HG03175 (cell line): ENCODE measurements at regions not wholly inside any gene's neighbourhood (a gene's known extent, or its start where the extent isn't known, plus 50 kb on each side); places are given as distances from the start of the nearest gene placed in this dataset.
"Not testable (repeated sequence)": the region's sequence is repeated elsewhere in the genome, so short reads cannot be mapped to it uniquely, and the experiment has no call there.

Source experiments
- ATAC-seq: cut with Tn5 transposase; IDR thresholded peaks from one replicate; pipeline ENCODE4 v1.9.1; 2021; ENCODE audit warnings: mild to moderate bottlenecking, moderate library complexity; ENCODE audit not compliant: unreplicated experiment

DNA sequence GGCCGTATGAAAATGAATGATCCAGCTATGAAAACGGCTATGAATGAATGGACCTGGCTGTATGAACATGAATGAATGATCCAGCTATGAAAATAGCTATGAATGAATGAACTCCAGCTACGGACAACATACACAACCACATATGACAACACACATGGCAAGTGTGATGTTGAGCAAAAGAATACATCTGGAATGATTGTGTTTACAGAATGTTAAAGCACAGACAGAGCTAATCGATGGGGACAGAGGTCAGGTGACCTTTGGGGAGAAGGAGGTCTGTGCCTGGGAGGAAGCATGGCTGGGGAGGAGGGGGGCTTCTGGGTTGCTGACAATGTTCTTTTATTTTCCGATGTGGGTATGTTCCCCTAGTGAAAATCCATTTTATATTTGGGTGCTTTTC lies 174.0 kb upstream of the WSCD1 start:
- no peak for ATAC-seq

GRCh38 chr17:5897275-5897911 lies 172.8 kb upstream of the WSCD1 start:
- ATAC-seq, result no peak

- ATAC-seq, result not testable (repeated sequence)
Observed at GRCh38 chr17:5897981-5898380, 172.2 kb upstream of the WSCD1 start.

DNA sequence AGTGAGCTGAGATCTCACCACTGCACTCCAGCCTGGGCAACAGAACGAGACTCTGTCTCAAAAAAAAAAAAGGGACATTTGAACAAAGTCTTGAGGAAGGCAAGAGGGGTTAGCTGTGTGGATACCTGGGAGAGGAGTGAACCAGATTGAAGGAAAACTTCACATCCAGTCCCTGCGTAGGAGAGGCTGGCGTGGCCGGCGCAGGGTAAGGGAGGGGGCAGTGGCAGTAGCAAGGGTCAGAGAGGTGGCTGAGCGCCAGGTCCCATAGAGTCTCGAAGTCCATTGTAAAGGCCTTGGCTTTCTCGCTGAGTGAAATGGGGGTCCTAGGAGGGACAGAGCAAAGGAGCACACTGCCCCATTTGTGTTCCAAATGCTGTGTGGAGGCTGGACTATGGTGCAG lies 171.8 kb upstream of the WSCD1 start:
- no peak for ATAC-seq

DNA sequence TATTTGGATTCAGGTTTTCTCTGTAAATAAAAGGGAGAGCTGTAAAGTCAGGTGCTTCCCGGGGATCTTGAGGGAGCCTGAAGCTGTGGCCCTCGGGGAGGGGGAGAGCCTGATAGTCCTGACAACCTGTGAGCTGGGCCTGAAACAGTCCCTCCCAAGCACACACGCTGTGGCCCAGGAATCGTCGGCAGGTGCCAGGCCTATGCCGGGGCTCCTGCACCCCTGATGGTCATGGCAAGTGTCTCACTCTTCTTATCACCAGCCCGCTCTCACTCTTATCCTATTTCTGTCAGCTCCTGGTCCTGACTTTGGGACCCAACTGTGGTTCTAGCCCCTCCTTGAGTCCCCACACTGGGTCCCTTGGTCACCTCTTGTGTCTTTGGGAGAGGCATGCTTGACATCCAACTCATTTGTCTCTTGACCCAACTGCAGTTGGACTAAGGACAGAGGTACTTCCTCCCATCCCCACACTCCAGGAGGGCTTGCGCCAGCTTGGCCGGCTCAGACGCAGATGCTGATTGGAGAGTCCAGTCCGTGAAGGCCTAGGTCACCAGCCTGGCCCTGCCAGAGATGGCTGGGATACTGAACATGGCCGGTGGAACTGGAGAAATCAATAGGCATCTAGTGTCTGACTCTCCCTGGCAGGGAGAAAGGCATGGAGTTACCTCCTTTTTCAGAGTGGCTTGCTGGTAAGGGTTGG lies 170.5 kb upstream of the WSCD1 start:
- ATAC-seq, result no peak

GRCh38 chr17:5901731-5902130 lies 168.4 kb upstream of the WSCD1 start:
- ATAC-seq, result no peak

GRCh38 chr17:5902181-5903140 lies 167.7 kb upstream of the WSCD1 start:
- no peak for ATAC-seq

- no peak for ATAC-seq
Observed at GRCh38 chr17:5911919-5912318, 158.3 kb upstream of the WSCD1 start.

DNA sequence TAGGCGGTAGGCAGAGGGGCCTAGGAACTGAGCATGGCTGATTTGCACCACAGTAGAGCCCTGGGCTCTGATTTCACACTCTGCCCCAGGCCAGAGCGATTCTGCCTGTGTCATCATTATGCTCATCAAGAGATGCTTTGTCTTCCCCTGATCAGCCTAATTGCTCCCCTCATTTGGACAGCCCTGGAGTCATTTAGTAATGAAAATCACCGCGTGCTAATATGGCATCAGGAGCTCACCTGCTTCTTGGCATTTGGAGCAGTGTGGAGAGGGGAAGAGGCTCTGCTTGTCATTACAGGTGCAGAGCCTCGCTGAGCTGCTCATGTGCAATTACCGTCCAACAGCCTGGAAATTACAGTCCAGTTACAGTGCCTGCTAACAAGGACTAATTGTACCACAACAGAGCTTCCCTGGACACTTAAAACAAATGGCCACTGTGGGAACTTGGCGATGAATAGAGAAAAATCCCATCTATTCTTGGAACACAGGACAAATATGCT lies 157.1 kb upstream of the WSCD1 start:
- ATAC-seq, result no peak

DNA sequence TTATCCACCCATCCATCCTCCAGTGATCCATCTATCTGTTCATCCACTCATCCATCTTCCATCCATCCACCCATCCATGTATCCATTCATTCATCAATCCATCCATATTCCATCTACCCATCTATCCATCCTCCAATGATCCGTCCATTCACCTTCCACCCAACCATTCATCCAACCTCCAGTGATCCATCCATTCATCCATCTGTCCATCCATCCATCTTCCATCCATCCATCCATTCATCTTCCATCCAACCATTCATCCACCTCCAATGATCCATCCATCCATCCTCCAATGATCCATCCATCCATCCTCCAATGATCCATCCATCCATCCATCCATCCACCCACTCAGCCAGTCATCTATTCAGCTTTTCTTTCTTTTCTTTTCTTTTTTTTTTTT lies 156.5 kb upstream of the WSCD1 start:
- no peak for ATAC-seq

DNA sequence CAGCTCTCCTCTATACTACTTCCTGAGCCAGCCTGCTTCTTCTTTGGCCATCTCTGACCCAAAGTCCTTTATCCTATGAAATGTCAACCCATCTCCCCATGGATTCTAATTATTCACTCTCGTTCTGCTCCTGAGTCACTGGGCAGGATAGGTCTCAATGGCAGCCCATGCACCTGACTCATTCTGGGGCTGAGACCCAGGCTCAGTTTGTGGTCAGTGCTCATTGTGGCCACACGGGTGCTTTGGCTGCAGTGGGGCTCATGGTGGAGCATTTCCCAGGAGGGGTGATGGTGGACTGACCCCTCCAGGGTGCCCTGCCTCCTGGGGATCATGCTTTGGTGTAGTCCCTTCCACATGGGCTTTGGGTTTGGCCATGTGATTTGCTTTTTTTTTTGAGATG lies 154.8 kb upstream of the WSCD1 start:
- no peak for ATAC-seq

DNA sequence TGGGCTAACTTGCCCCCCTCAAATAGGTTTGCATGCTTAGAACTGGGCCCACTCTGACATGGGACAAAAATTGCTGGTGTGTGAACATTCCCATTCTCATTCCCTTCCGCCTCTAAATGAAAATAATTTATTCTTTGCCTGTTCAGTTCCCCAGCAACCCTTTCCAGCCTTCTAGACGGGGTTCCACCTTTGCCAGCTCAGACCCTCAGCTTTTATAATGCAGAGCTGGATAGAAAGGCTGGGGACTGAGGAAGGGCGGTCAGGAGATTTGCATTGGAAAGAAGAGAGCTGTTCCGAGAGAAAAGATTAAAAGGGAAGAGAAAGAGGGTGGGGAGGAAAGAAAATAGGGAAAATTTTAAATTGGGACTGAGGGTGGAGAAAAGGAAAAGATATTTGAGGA lies 151.1 kb upstream of the WSCD1 start:
- ATAC-seq, result no peak

DNA sequence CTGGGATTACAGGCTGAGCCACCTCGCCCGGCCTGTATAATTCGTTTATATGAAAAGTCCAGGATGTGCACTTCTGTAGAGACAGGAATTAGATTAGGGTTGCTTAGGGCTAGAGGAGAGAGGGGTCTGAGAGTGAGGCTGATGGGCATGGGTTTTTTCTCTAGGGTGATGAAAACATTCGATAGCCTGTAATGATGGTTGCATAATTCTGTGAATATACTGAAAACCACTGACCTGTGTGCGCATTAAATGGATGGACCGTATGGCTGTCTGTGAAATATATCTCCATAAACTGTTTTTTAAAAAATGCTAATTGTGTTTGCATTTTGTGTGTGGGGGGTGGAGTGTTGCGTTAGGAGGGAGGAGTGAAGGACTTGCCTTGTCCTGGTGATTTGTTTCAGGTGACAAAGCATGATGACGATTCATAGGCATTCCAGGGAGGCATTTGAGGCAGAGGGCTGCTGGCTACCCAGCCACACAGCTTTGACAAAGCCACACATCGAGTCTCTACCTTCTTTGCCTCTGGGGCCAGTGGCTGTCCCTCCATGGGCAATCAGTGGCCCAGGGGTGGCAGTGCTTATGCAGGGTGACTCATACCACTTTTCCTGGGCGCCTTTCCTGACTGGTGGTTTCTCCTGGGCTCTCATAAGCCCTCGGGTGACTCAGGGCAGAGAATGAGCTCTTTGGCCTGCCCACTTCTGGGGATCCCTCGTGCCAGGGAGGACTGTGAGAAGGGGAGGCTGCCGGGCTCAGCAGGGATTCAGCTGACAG lies 148.5 kb upstream of the WSCD1 start:
- ATAC-seq, result no peak

- no peak for ATAC-seq
Observed at GRCh38 chr17:5922476-5922875, 147.7 kb upstream of the WSCD1 start.

DNA sequence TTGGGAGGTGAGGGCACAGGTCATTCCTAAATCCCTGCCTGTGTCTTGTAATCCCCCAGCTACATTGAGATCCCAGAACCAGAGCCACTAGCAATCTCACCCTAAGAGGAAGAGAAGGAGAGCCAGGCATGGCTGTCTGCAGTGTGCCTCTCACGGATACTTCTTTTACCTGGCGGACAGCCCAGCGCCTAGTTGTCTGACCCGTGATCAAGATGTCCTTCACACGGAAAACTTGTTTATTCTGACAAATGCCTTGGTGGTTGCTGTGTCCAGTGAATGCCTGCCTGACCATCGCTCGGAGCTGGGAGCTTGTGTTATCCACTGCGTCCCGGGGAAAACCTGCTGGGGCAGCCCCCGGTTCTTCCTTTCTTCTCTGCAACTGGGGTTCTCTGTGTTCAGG lies 140.5 kb upstream of the WSCD1 start:
- no peak for ATAC-seq

DNA sequence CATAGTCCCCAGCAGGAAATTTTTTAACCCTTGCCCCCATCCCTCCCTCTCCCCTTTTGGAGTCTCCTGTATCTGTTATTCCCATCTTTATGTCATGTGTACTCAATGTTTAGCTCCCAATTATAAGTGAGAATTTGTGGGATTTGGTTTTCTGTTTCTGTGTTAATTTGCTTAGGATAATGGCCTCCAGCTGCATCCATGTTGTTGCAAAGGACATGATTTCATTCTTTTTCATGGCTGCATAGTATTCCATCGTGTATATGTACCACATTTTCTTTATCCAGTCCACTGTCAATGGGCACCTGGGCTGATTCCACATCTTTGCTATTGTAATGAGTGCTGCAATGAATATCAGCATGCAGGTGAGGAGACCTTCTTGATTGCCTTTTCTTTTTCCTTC lies 139.6 kb upstream of the WSCD1 start:
- ATAC-seq, result not testable (repeated sequence)

DNA sequence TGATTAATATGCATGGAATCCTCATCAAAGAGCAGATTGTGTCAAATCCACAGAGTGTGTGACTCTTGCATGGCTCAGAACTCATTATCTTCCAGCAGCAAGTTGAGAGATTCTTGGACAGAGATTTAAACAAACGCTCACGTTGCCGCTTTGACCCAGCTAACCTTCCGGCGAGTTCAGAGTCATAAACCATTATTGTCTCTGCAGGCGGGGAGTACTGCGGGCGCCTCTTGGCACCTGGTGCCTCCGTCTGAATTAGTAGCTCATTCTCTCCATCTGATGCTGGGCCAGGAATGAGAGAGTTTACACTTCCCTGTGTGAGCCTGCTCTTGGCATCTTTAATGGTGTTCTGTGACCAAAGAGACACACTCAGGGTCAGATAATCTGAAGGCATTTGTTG lies 138.6 kb upstream of the WSCD1 start:
- ATAC-seq, result no peak

DNA sequence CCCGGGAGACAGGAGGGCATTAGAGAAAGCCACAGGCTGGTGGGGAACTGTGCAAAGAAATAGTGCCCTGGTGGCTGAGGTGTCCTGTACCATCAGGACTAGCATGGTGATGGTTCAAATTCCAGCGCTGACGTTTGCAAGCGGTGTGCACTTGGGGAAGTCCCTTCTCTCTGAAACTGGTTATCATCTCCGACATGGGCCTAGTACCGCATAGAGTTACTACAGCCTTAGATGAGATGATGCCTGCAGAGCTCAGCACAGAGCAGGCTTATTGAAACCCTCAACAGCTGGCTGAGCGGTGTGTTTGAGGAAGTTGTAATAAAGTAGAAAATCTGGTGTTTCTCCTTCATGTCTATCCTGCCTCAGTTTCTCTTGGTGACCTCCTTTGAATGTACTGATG lies 136.7 kb upstream of the WSCD1 start:
- ATAC-seq, result no peak

- ATAC-seq, result no peak
Observed at GRCh38 chr17:5941258-5941657, 128.9 kb upstream of the WSCD1 start.

DNA sequence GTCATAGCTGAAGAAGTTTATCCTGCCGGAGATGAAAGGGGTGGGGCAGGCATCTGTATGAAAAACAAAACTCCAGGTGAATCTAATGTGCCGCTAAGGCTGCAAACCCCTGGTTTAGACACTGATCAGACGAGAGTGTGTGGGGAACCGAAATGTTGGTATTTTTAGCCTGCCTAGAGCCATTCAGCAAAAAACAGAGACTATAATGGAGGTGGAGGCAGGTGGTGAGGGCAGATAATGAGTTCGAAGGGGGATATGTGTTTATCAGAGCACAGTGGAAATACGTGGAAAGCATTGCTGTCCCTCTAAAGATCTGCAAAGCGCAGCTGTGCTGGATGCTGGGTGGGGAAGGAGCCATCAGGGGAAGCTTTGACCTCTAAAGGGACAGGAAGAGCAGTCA lies 127.5 kb upstream of the WSCD1 start:
- no peak for ATAC-seq

GRCh38 chr17:5943232-5943631 lies 126.9 kb upstream of the WSCD1 start:
- no peak for ATAC-seq
